NCI-H2196 (cell line): ENCODE measurements at regions not wholly inside any gene's neighbourhood (a gene's known extent, or its start where the extent isn't known, plus 50 kb on each side); places are given as distances from the start of the nearest gene placed in this dataset.

Experiments used
- DNase-seq: peaks from one replicate; lab custom pipeline; 2025; ENCODE audit not compliant: unreplicated experiment; lab: John Stamatoyannopoulos, UW

GRCh38 chr4:35975617-35976355 is 268.5 kb downstream of the ARAP2 start:
- no peak for DNase-seq

GRCh38 chr4:35978551-35978950 is 265.8 kb downstream of the ARAP2 start:
- no peak for DNase-seq

DNA sequence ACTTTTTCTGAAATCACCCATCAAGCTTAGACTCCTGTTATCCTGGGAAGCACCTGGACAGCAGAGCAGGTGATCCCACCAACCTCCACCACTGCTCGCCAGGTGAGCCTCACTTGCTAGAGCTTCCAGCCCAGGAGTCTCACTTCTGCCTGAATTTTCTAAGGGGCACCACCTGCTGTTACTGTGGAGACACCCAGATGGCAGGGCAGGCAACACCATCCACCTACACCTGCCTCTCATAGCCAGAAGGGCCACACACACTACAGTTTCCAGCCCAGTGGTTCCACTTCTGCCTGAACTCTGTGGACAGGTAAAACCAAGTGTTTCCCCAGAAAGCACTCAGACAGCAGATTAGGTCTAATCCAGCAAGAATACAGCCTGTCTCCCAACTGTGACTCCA is 262.0 kb downstream of the ARAP2 start:
- no peak for DNase-seq

DNA sequence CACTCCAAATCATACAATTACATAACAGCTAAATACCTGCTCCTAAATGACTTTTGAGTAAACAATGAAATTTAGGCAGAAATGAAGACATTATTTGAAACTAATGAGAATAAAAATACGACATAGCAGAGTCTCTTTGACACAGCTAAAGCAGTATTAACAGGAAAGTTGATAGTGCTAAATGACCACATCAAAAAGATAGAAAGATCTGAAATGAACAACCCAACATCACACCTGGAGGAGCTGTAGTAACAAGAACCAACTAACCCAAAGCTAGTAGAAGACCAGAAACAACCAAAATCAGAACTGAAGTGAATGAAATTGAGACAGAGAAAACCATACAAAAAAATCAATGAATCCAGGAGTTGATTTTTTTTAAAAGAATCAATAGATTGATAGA is 257.8 kb downstream of the ARAP2 start:
- no peak for DNase-seq

DNA sequence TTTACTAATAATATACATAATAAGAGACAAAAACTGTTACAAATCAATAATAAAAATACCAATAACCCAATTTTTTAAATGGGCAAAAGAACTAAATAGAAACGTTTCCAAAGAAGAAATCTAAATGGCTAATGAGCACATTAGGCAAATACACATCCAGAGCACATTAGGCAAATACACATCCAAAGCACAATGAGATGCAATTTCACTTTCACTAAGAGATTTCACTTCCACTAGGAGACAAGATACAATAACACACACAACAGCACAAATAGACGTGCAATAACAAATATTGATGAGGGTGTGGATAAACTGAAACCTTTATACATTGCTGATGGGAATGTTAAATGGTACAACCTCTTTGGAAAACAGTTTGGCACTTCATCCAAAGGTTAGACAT is 250.7 kb downstream of the ARAP2 start:
- DNase-seq = no peak

DNA sequence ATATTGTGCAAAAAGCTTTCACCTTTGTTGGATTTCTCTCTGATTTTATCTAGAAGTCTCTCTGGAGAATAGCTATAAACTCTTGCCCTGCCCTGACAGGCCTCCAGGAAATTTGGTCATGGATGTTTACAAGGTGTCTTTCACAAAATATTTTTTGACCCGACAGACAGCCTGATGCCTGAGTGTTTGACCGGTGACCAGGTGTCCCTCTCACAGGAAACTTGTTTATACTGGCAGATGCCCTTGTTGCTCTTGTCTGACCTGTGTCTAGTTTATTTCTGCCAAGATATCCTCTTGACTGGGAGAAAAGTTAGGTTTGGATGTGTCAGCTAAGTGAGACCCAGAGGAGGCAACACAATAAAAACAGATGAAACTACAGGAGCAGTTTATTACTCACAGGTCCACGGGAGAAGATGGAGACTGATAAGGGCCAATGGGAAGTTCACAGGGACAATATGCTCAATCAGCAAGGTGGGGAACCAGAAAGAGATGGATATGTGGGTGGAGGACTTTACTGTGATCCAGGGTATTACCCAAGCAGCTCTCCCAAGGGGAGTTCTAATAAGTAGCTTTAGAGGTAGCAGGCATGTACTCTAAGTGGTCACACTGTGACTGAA is 243.3 kb downstream of the ARAP2 start:
- no peak for DNase-seq

DNA sequence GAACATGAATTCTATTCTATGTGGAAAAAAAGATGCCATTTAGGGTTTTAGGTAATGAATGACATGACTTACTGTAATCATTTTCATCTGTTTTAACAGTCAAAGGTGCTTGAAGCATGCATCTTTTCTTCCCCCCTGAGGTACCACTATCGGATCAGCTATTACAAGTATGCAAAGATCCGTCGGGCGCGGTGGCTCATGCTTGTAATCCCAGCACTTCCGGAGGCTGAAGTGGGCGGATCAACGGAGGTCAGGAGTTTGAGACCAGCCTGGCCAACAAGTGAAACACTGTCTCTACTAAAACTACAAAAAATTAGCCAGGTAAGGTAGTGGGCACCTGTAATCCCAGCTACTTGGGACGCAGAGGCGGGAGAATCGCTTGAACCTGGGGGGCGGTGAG is 241.3 kb downstream of the ARAP2 start:
- DNase-seq = no peak

DNA sequence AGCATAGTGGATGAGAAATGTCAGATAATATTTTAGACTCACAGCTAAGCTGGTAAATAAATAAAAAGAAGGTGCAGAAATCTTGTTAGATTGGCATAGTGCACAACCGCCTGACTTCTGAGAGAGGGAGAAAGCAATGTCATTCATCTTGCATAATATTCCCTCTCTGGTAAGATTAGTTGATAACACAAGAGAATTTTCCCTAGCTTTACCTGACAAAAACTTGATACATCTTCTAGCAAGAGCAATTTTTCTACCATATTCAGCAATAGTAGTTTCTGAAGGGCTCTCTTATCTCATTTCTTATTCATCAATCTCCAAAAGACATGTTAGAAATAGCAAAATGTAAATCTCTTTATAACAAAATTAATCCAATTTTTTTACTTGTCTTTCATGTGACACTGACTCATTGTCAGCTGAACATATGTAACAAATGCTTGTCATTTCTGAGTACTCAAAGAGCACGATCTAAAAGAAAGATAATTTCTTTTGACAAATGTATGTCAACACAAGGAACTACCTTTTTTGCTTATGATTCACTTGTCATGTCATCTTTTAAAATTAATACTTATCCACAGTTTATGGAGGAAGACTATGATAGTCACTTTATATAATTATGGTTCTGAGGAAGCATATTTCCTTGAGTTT is 240.0 kb downstream of the ARAP2 start:
- no peak for DNase-seq

GRCh38 chr4:36006226-36006625 is 238.1 kb downstream of the ARAP2 start:
- DNase-seq = no peak

GRCh38 chr4:36010397-36010929 is 233.9 kb downstream of the ARAP2 start:
- DNase-seq = no peak

GRCh38 chr4:36011381-36011780 is 232.9 kb downstream of the ARAP2 start:
- DNase-seq = no peak

GRCh38 chr4:36012503-36012902 is 231.8 kb downstream of the ARAP2 start:
- no peak for DNase-seq

- DNase-seq = no peak
Observed at GRCh38 chr4:36013206-36013605, 231.1 kb downstream of the ARAP2 start.
